WTC11 (cell line): ENCODE measurements at regions not wholly inside any gene's neighbourhood (a gene's known extent, or its start where the extent isn't known, plus 50 kb on each side); places are given as distances from the start of the nearest gene placed in this dataset.

Experiments used
- ATF2 ChIP-seq: sonication (generic); formaldehyde crosslinking; IDR thresholded peaks from 2 replicates; pipeline ENCODE4 v1.8.1; 2022; ENCODE audit warnings: low read depth, missing genetic modification reagents, borderline replicate concordance
- CBFB ChIP-seq: sonication (generic); formaldehyde crosslinking; IDR thresholded peaks from 2 replicates; pipeline ENCODE4 v1.8.1; 2022; ENCODE audit warnings: mild to moderate bottlenecking, low read depth, missing genetic modification reagents
- CTCF ChIP-seq: fragments of 200-600 bp; IDR thresholded peaks from 2 replicates; pipeline ENCODE4 v1.8.0; 2022; ENCODE audit warnings: antibody characterized with exemption
- E2F4 ChIP-seq: sonication (generic); formaldehyde crosslinking; IDR thresholded peaks from 2 replicates; pipeline ENCODE4 v1.8.1; 2022; ENCODE audit warnings: low read depth, mild to moderate bottlenecking, moderate library complexity, missing genetic modification reagents, borderline replicate concordance
- FOXP1 ChIP-seq: sonication (generic); formaldehyde crosslinking; IDR thresholded peaks from 2 replicates; pipeline ENCODE4 v1.8.0; 2022; ENCODE audit warnings: missing genetic modification reagents, mild to moderate bottlenecking, moderate library complexity, borderline replicate concordance
- HMGXB4 ChIP-seq: sonication (generic); formaldehyde crosslinking; IDR thresholded peaks from 2 replicates; pipeline ENCODE4 v1.8.1; 2023; ENCODE audit warnings: mild to moderate bottlenecking, moderate library complexity, missing genetic modification reagents
- MLX ChIP-seq: sonication (generic); formaldehyde crosslinking; IDR thresholded peaks from 2 replicates; pipeline ENCODE4 v1.8.1; 2023; ENCODE audit warnings: mild to moderate bottlenecking, missing genetic modification reagents, moderate library complexity
- PRDM15 ChIP-seq: sonication (generic); formaldehyde crosslinking; IDR thresholded peaks from 2 replicates; pipeline ENCODE4 v1.8.0; 2022; ENCODE audit warnings: missing genetic modification reagents
- PREB ChIP-seq: sonication (generic); formaldehyde crosslinking; IDR thresholded peaks from 2 replicates; pipeline ENCODE4 v1.8.1; 2022; ENCODE audit warnings: mild to moderate bottlenecking, missing genetic modification reagents, moderate library complexity, borderline replicate concordance
- SMAD3 ChIP-seq: sonication (generic); formaldehyde crosslinking; IDR thresholded peaks from 2 replicates; pipeline ENCODE4 v1.8.0; 2022; ENCODE audit warnings: missing genetic modification reagents, mild to moderate bottlenecking, borderline replicate concordance
- SP1 ChIP-seq: sonication (generic); formaldehyde crosslinking; conservative IDR thresholded peaks from 2 replicates; pipeline ENCODE4 v1.8.1; 2022; ENCODE audit warnings: missing genetic modification reagents
- TCF7 ChIP-seq: sonication (generic); formaldehyde crosslinking; IDR thresholded peaks from 2 replicates; pipeline ENCODE4 v1.8.0; 2022; ENCODE audit warnings: mild to moderate bottlenecking, low read depth, missing genetic modification reagents, moderate library complexity
- USF2 ChIP-seq: sonication (generic); formaldehyde crosslinking; IDR thresholded peaks from 2 replicates; pipeline ENCODE4 v1.8.1; 2023; ENCODE audit warnings: mild to moderate bottlenecking, missing genetic modification reagents, moderate library complexity
- ZNF423 ChIP-seq: fragments of 250-450 bp; sonication (Bioruptor Pico); IDR thresholded peaks from 2 replicates; pipeline ENCODE4 v2.1.2; 2022; ENCODE audit warnings: mild to moderate bottlenecking, moderate library complexity

GRCh38 chr7:106345421-106346166, 60.8 kb upstream of the NAMPT start:
- TF ChIP-seq E2F4 (no peak), CTCF (no peak), SMAD3 (no peak), SP1 (CRISPR knock-in tag) (no peak), USF2 (no peak), MLX (CRISPR knock-in tag) (no peak), ATF2 (CRISPR knock-in tag) (no peak), PREB (no peak), PRDM15 (no peak), CBFB (CRISPR knock-in tag) (no peak), ZNF423 (no peak), HMGXB4 (CRISPR knock-in tag) (no peak), FOXP1 (CRISPR knock-in tag) (no peak), TCF7 (no peak)
